ENCODE measurements at regions not wholly inside any gene's neighbourhood (a gene's known extent, or its start where the extent isn't known, plus 50 kb on each side); places are given as distances from the start of the nearest gene placed in this dataset.
A peak's percentile ranks its signal among the peaks of the same experiment; 100 is the strongest.

DNA sequence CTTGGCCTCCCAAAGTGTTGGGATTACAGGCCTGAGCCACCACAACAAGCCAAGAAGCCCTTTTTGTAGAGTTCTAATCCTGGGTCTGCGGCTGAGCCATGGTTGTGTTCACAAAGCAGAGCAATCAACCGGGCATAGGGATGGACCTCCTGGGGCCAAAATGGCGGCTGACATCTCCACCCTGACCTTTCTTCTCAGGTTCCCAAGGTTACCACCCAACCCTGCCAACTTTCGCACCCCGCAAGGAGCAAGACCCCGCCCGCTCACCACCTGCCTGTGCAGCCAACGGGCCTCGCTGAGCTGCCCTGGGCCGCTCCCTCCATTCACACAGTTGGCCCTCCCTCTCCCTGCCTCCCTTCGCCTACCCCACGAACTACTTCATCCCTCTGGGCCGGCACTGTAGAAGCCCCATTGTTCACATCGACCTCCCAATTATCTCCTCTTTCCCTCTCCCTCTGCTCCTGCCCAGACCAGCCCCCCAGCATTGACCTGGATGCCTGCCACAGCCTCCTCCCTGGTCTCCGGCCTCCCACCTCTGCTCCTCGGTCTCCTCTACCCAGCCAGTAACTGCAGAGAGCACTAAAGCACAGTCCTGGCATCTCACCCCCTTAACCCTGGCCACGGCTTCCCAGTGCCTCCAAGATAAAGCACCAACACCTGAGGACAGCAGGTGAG lies 62.0 kb upstream of the TFRC start:
- POLR2A ChIA-PET = interaction anchor here (0.7 to 10.0 kb wide), 21 partner anchors 8 to 95 kb away, joined by 3 to 103 read pairs (median 5); no protein-coding TSS in a partner anchor
- BruUV-seq (replicated peaks) = TSS peak; percentile 75
- WGBS (ENCODE audit: insufficient coverage, low coverage, missing lambda C conversion rate) = 13% methylated on average over 14 of the region's 17 CpGs
- DNase-seq (ENCODE audit: extremely low read depth in 1 of 4, low spot score in 3 of 4) (peak; percentile 47 to 63 (median 60)), FAIRE-seq (no peak), ATAC-seq (peak; percentile 13)
- Histone ChIP-seq H2AFZ (ENCODE audit: low read depth, low read length) (peak overlapping the region; percentile 78), H3K4me3 (peak overlapping the region; percentile 24), H3K4me2 (ENCODE audit: insufficient read depth, low read length) (peak overlapping the region; percentile 89), H3K4me1 (replicated peaks in 1 of 2; ENCODE audit: control insufficient read depth in 2 of 2, insufficient read depth in 2 of 2, low read length in 2 of 2) (peaks cover 69 to 74% of the 10 kb centered on the region in 2 experiments), H3K9ac (ENCODE audit: insufficient read depth in 1 of 2, low read depth in 2 of 2, low read length in 2 of 2) (peak overlapping the region; percentile 89 to 97), H3K79me2 (ENCODE audit: control insufficient read depth, insufficient read depth, low read length) (peaks cover 47% of the 10 kb centered on the region), H3K9me3 (replicated peaks; ENCODE audit: control insufficient read depth, insufficient read depth, low read depth, low read length) (no peaks in the 10 kb centered on the region), H3K27ac (ENCODE audit: extremely low read depth, low read depth, low read length) (peak overlapping the region; percentile 99), H4K20me1 (replicated peaks; ENCODE audit: control insufficient read depth, insufficient read depth, low read length) (no peaks in the 10 kb centered on the region), H3K9me1 (ENCODE audit: control insufficient read depth, insufficient read depth, low read length) (no peaks in the 10 kb centered on the region), H3K36me3 (ENCODE audit: control insufficient read depth, insufficient read depth, low read length) (0 out of 3 replicates have a peak, but pooled peaks cover 2% of the 10 kb centered on the region), H3K27me3 (ENCODE audit: control insufficient read depth in 2 of 2, insufficient read depth in 2 of 2, low read length in 2 of 2) (no peaks in the 10 kb centered on the region)
- CTCF ChIA-PET (ENCODE audit: low intra/inter-chr PET ratio) = no interaction called here
- intact Hi-C loops (cut with micrococcal nuclease) (loop anchor here (1.0 to 2.0 kb wide), 5 partner anchors 17 to 63 kb away; no protein-coding TSS in a partner anchor), in situ Hi-C loops (cut with MboI) (no loop called here)
- TF ChIP-seq GTF2F1 (IDR thresholded peaks at IDR 0.05; ENCODE audit: low read depth, low read length) = 0 out of 2 replicates have a peak, but pooled peaks have one; percentile 57
- TF ChIP-seq RHOXF2B (CRISPR knock-in tag; conservative IDR thresholded peaks at IDR 0.05) = 0 out of 2 replicates have a peak, but pooled peaks have one; percentile 35
- no peak for TF ChIP-seq ATF1 (CRISPR knock-in tag; IDR thresholded peaks at IDR 0.05)
- 0 out of 2 replicates have a peak, but pooled peaks have one; percentile 27 for TF ChIP-seq ATF1 (tag; IDR thresholded peaks at IDR 0.05)
- no peak for TF ChIP-seq ZNF77 (CRISPR knock-in tag; IDR thresholded peaks at IDR 0.05)
- TF ChIP-seq, protein P1, sequence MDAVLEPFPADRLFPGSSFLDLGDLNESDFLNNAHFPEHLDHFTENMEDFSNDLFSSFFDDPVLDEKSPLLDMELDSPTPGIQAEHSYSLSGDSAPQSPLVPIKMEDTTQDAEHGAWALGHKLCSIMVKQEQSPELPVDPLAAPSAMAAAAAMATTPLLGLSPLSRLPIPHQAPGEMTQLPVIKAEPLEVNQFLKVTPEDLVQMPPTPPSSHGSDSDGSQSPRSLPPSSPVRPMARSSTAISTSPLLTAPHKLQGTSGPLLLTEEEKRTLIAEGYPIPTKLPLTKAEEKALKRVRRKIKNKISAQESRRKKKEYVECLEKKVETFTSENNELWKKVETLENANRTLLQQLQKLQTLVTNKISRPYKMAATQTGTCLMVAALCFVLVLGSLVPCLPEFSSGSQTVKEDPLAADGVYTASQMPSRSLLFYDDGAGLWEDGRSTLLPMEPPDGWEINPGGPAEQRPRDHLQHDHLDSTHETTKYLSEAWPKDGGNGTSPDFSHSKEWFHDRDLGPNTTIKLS (IDR thresholded peaks at IDR 0.05; ENCODE audit: borderline replicate concordance, low read depth) = 0 out of 2 replicates have a peak, but pooled peaks have one; percentile 20
- peak; percentile 87; the same call in 1 of the 2 replicates for TF ChIP-seq ZC3H4 (CRISPR knock-in tag; IDR thresholded peaks at IDR 0.05; ENCODE audit: borderline replicate concordance)
- peak; percentile 57 for TF ChIP-seq ZNF134 (CRISPR knock-in tag; conservative IDR thresholded peaks at IDR 0.05)
- no peak for TF ChIP-seq TRIM28 (IDR thresholded peaks at IDR 0.05)
- TF ChIP-seq RFX1 (IDR thresholded peaks at IDR 0.05) = peak; percentile 57; the same call in 1 of the 2 replicates
- peak; percentile 91 for TF ChIP-seq LARP7 (IDR thresholded peaks at IDR 0.05)
- TF ChIP-seq, protein P2, sequence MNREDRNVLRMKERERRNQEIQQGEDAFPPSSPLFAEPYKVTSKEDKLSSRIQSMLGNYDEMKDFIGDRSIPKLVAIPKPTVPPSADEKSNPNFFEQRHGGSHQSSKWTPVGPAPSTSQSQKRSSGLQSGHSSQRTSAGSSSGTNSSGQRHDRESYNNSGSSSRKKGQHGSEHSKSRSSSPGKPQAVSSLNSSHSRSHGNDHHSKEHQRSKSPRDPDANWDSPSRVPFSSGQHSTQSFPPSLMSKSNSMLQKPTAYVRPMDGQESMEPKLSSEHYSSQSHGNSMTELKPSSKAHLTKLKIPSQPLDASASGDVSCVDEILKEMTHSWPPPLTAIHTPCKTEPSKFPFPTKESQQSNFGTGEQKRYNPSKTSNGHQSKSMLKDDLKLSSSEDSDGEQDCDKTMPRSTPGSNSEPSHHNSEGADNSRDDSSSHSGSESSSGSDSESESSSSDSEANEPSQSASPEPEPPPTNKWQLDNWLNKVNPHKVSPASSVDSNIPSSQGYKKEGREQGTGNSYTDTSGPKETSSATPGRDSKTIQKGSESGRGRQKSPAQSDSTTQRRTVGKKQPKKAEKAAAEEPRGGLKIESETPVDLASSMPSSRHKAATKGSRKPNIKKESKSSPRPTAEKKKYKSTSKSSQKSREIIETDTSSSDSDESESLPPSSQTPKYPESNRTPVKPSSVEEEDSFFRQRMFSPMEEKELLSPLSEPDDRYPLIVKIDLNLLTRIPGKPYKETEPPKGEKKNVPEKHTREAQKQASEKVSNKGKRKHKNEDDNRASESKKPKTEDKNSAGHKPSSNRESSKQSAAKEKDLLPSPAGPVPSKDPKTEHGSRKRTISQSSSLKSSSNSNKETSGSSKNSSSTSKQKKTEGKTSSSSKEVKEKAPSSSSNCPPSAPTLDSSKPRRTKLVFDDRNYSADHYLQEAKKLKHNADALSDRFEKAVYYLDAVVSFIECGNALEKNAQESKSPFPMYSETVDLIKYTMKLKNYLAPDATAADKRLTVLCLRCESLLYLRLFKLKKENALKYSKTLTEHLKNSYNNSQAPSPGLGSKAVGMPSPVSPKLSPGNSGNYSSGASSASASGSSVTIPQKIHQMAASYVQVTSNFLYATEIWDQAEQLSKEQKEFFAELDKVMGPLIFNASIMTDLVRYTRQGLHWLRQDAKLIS (CRISPR knock-in tag; IDR thresholded peaks at IDR 0.05) = peak; percentile 48; the same call in 1 of the 2 replicates
- TF ChIP-seq ZNF584 (CRISPR knock-in tag; IDR thresholded peaks at IDR 0.05; ENCODE audit: low read depth) = peak; percentile 89
- TF ChIP-seq NFE2 (IDR thresholded peaks at IDR 0.05; ENCODE audit: low read depth) = no peak
- TF ChIP-seq, protein P3, sequence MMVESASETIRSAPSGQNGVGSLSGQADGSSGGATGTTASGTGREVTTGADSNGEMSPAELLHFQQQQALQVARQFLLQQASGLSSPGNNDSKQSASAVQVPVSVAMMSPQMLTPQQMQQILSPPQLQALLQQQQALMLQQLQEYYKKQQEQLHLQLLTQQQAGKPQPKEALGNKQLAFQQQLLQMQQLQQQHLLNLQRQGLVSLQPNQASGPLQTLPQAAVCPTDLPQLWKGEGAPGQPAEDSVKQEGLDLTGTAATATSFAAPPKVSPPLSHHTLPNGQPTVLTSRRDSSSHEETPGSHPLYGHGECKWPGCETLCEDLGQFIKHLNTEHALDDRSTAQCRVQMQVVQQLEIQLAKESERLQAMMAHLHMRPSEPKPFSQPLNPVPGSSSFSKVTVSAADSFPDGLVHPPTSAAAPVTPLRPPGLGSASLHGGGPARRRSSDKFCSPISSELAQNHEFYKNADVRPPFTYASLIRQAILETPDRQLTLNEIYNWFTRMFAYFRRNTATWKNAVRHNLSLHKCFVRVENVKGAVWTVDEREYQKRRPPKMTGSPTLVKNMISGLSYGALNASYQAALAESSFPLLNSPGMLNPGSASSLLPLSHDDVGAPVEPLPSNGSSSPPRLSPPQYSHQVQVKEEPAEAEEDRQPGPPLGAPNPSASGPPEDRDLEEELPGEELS (CRISPR knock-in tag; IDR thresholded peaks at IDR 0.05; ENCODE audit: borderline replicate concordance) = 0 out of 2 replicates have a peak, but pooled peaks have one; percentile 22
- no peak for TF ChIP-seq ELF2 (CRISPR knock-in tag; IDR thresholded peaks at IDR 0.05)
- no peak for TF ChIP-seq STAT5B (CRISPR knock-in tag; IDR thresholded peaks at IDR 0.05)

Measured in K562 (cell line).